Tibial nerve (tissue), 4 donors: ENCODE measurements at regions not wholly inside any gene's neighbourhood (a gene's known extent, or its start where the extent isn't known, plus 50 kb on each side); places are given as distances from the start of the nearest gene placed in this dataset.

Source experiments
- DNase-seq, 2 donors: peaks; one replicate each; pipeline ENCODE4 v3.0.0-alpha.2; 2019; ENCODE audit warnings: low spot score in 2 of 2
- H3K27ac ChIP-seq, 4 donors: fragments of 200-600 bp; sonication (generic) in 3 of 4; one replicate each; pipeline ENCODE4 v1.5.1; 2017 to 2019; ENCODE audit warnings: mild to moderate bottlenecking in 1 of 4
- H3K27me3 ChIP-seq, 2 donors: fragments of 200-600 bp; sonication (generic) in 1 of 2; one replicate each; pipeline versions ENCODE4 v1.5.1 to v1.6.0; 2017 to 2019
- H3K36me3 ChIP-seq, 3 donors: fragments of 200-600 bp; sonication (generic); one replicate each; pipeline ENCODE4 v1.5.1; 2018 to 2019
- H3K4me1 ChIP-seq, 4 donors: fragments of 200-600 bp; sonication (generic) in 3 of 4; one replicate each; pipeline ENCODE4 v1.5.1; 2017 to 2019
- H3K4me3 ChIP-seq, 4 donors: fragments of 200-600 bp; sonication (generic) in 3 of 4; one replicate each; pipeline ENCODE4 v1.5.1; 2017 to 2019; ENCODE audit warnings: mild to moderate bottlenecking in 1 of 4, moderate library complexity in 1 of 4
- H3K9me3 ChIP-seq, 4 donors: fragments of 200-600 bp; sonication (generic) in 3 of 4; one replicate each; pipeline ENCODE4 v1.5.1; 2017 to 2019
- EP300 ChIP-seq, 2 donors: sonication (generic); formaldehyde crosslinking; IDR thresholded peaks; one replicate each; pipeline ENCODE4 v1.6.1; 2017; ENCODE audit warnings: antibody characterized with exemption in 2 of 2, mild to moderate bottlenecking in 1 of 2
- POLR2A ChIP-seq, 2 donors: fragments of 450-650 bp; IDR thresholded peaks; one replicate each; pipeline ENCODE4 v1.6.1; 2017; ENCODE audit warnings: antibody characterized with exemption in 2 of 2, mild to moderate bottlenecking in 2 of 2, moderate library complexity in 2 of 2
- WGBS, 2 donors: methylation state at CpG; one replicate each; pipeline ENCODE4 v1.1.5; 2018; 5-methylcytosine and 5-hydroxymethylcytosine counted together
- TF ChIP-seq, protein P1 (sequence below), 5 experiments: fragments of 200-600 bp in 3 of 5; fragments of 450-650 bp in 2 of 5; sonication (generic) in 3 of 5; IDR thresholded peaks; one replicate each; pipeline ENCODE4 v1.5.1; 2016 to 2019; ENCODE audit warnings: antibody characterized with exemption in 5 of 5, mild to moderate bottlenecking in 3 of 5, moderate library complexity in 2 of 5

DNA sequence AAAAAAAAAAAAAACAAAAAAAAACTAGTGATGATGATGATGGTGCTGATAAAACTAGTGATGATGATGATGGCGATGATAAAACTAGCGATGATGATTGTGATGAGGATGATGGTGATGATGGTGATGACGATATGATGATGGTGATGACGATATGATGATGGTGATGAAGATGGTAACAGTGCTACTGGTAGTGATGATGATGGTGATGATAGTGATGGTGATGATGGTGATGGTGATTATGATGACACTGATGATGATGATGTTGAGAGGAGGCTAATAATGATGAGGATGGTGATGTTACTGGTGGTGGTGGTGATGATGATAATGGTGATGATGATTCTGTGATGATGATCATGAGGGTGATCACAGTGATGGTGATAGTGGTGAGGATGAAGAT lies 345.5 kb upstream of the CDH4 start:
- Histone ChIP-seq H3K27ac (no peak overlapping the region), H3K27me3 (no peaks in the 10 kb centered on the region), H3K4me3 (no peak overlapping the region), H3K9me3 (peaks cover 0 to 18% (median 0%) of the 10 kb centered on the region in 4 donors), H3K4me1 (no peaks in the 10 kb centered on the region), H3K36me3 (no peaks in the 10 kb centered on the region)
- no peak for TF ChIP-seq POLR2A (IDR thresholded peaks at IDR 0.05)
- 92 to 94% methylated on average over 4 of the region's 4 CpGs for WGBS, 2 donors
- DNase-seq = no peak

DNA sequence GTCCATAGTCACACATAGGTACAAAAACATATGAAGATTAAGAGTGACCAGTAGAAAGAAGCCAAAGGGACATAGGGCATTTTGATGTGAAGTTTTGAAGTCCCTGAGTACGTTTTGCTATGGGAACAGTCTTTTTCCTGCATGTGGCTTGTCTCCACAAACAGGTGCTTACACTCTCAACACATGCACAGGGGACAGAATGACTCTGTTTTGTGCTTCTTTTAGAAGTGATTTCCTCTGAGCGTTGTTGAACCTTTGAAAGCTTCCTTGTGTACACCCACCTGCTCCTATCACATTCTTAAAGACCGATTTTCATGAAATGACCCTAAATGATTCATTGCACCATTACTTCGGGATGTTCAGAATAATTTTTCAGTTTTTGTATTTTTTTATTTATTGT lies 338.8 kb upstream of the CDH4 start:
- H3K4me3 ChIP-seq = no peak overlapping the region
- TF ChIP-seq EP300 (IDR thresholded peaks at IDR 0.05) = no peak
- no peak for TF ChIP-seq POLR2A (IDR thresholded peaks at IDR 0.05)
- TF ChIP-seq, protein P1, sequence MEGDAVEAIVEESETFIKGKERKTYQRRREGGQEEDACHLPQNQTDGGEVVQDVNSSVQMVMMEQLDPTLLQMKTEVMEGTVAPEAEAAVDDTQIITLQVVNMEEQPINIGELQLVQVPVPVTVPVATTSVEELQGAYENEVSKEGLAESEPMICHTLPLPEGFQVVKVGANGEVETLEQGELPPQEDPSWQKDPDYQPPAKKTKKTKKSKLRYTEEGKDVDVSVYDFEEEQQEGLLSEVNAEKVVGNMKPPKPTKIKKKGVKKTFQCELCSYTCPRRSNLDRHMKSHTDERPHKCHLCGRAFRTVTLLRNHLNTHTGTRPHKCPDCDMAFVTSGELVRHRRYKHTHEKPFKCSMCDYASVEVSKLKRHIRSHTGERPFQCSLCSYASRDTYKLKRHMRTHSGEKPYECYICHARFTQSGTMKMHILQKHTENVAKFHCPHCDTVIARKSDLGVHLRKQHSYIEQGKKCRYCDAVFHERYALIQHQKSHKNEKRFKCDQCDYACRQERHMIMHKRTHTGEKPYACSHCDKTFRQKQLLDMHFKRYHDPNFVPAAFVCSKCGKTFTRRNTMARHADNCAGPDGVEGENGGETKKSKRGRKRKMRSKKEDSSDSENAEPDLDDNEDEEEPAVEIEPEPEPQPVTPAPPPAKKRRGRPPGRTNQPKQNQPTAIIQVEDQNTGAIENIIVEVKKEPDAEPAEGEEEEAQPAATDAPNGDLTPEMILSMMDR (IDR thresholded peaks at IDR 0.05) = no peak

DNA sequence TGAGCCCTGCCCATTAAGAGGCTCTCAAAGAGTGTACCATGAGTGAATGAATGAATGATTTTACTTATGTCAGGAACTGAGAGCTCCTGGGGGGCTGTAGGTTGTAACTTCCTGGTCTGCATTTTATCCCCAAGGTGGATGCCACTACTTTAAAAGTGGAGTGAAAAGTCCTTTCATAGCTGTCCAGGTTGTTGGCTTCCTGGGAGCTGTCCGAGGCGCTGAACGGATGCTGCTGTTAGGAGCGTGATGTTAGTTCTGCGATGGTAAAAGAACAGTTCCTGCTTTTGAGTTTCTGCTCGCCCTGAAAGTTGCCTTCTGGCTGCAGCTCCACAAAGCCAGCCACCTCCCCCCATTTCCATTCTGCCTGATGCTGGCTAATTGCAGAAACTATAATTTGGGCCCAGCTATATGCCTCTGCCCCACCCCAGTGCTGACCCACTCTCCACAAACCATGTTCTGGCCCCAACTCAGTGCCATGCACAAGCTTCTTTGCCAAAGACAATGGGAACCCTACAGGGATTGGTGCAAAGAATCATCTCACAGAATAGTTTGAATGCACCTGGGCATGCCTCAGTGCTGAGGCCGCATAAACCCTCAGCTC lies 330.9 kb upstream of the CDH4 start:
- H3K27me3 ChIP-seq = no peaks in the 10 kb centered on the region
- no peaks in the 10 kb centered on the region for H3K4me1 ChIP-seq
- H3K36me3 ChIP-seq = no peaks in the 10 kb centered on the region
- TF ChIP-seq POLR2A (IDR thresholded peaks at IDR 0.05) (no peak), EP300 (IDR thresholded peaks at IDR 0.05) (no peak)
- TF ChIP-seq, protein P1 (IDR thresholded peaks at IDR 0.05) = no peak
- no peak overlapping the region for H3K4me3 ChIP-seq
- DNase-seq = no peak
- no peak overlapping the region for H3K27ac ChIP-seq
- no peaks in the 10 kb centered on the region for H3K9me3 ChIP-seq
- 22 to 60% methylated on average over 7 of the region's 7 CpGs for WGBS, 2 donors

More for the DNA sequence above, 338.8 kb upstream of the CDH4 start:
- Histone ChIP-seq H3K4me1 (no peaks in the 10 kb centered on the region), H3K36me3 (no peaks in the 10 kb centered on the region), H3K27ac (no peak overlapping the region), H3K9me3 (peaks cover 0 to 3% (median 0%) of the 10 kb centered on the region in 4 donors), H3K27me3 (no peaks in the 10 kb centered on the region)
- DNase-seq = no peak
- 72 to 80% methylated on average over 4 of the region's 4 CpGs for WGBS, 2 donors

DNA sequence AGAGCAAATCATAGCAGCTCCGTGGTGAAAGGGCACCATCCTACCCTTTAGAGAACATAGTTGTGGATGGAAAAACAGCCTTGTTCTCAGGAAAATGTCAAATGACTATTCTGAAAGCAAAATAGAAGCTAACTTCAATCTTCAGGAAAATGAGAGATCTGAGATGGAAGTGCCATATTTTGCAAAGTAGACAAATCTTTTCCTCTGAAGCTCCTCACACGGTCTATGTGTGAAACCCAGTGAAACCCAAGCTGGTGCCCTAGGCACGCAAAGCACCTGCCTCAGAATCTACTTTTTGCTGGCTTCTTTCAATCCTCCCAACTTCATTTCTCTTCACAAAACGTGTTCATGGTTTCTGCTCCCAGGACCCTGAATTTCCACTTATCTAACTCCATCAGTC lies 325.2 kb upstream of the CDH4 start:
- H3K27ac ChIP-seq = no peak overlapping the region
- 68 to 78% methylated on average over 4 of the region's 4 CpGs for WGBS, 2 donors
- H3K4me3 ChIP-seq = no peak overlapping the region
- no peak for DNase-seq
- H3K9me3 ChIP-seq = no peaks in the 10 kb centered on the region
- H3K36me3 ChIP-seq = no peaks in the 10 kb centered on the region
- TF ChIP-seq, protein P1 (IDR thresholded peaks at IDR 0.05) = no peak
- TF ChIP-seq EP300 (IDR thresholded peaks at IDR 0.05) (no peak), POLR2A (IDR thresholded peaks at IDR 0.05) (no peak)
- H3K27me3 ChIP-seq = no peaks in the 10 kb centered on the region
- H3K4me1 ChIP-seq = no peaks in the 10 kb centered on the region

DNA sequence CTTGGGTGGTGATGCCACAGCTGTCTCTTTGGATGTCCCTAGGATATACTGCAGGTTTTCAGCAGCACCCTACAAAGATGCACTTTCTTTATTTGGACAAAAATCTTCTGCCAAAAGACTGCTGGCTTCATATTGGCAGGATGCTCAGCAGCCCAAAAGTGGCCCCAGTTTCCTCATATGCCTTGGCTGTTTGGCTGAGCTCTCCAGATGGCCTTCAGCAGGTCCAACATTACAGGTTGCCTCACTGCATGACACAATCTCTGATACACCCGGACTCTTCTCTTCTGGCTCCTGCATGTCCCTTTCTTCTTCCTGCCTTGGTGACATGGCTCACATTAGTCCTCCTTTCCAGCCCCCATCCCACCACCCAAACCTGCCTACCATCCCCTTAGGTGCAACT lies 323.7 kb upstream of the CDH4 start:
- DNase-seq = no peak
- whole genome bisulfite sequencing, 2 donors = 96 to 97% methylated on average over 1 of the region's 1 CpG
- Histone ChIP-seq H3K4me1 (no peaks in the 10 kb centered on the region), H3K9me3 (no peaks in the 10 kb centered on the region), H3K27me3 (no peaks in the 10 kb centered on the region), H3K27ac (no peak overlapping the region), H3K36me3 (no peaks in the 10 kb centered on the region), H3K4me3 (no peak overlapping the region)
- no peak for TF ChIP-seq EP300 (IDR thresholded peaks at IDR 0.05)
- TF ChIP-seq, protein P1 (IDR thresholded peaks at IDR 0.05) = no peak
- no peak for TF ChIP-seq POLR2A (IDR thresholded peaks at IDR 0.05)
